ENCODE measurements at regions not wholly inside any gene's neighbourhood (a gene's known extent, or its start where the extent isn't known, plus 50 kb on each side); places are given as distances from the start of the nearest gene placed in this dataset.

GRCh38 chr2:118762290-118762689, 85.2 kb downstream of the EN1 start:
- FAIRE-seq (no peak), DNase-seq (ENCODE audit: low read depth) (no peak)
- Histone ChIP-seq H3K4me3 (ENCODE audit: low read depth, low read length) (no peak overlapping the region), H3K36me3 (ENCODE audit: control insufficient read depth, insufficient read depth, low read length) (no peaks in the 10 kb centered on the region), H3K27me3 (ENCODE audit: control insufficient read depth, insufficient read depth, low read length) (peaks cover 5% of the 10 kb centered on the region)
- TF ChIP-seq CTCF (IDR thresholded peaks at IDR 0.05; ENCODE audit: insufficient read depth, low read length, severe bottlenecking) = no peak

GRCh38 chr2:118761771-118762170, 85.7 kb downstream of the EN1 start:
- no peak for FAIRE-seq
- Histone ChIP-seq H3K4me3 (ENCODE audit: low read depth, low read length) (no peak overlapping the region), H3K36me3 (ENCODE audit: control insufficient read depth, insufficient read depth, low read length) (no peaks in the 10 kb centered on the region), H3K27me3 (ENCODE audit: control insufficient read depth, insufficient read depth, low read length) (peaks cover 4% of the 10 kb centered on the region)
- DNase-seq (ENCODE audit: low read depth) = no peak
- no peak for TF ChIP-seq CTCF (IDR thresholded peaks at IDR 0.05; ENCODE audit: insufficient read depth, low read length, severe bottlenecking)

GRCh38 chr2:118755901-118756300, 91.5 kb downstream of the EN1 start:
- no peak for DNase-seq (ENCODE audit: low read depth)
- Histone ChIP-seq H3K27me3 (ENCODE audit: control insufficient read depth, insufficient read depth, low read length) (no peaks in the 10 kb centered on the region), H3K4me3 (ENCODE audit: low read depth, low read length) (no peak overlapping the region), H3K36me3 (ENCODE audit: control insufficient read depth, insufficient read depth, low read length) (no peaks in the 10 kb centered on the region)
- TF ChIP-seq CTCF (IDR thresholded peaks at IDR 0.05; ENCODE audit: insufficient read depth, low read length, severe bottlenecking) = no peak
- no peak for FAIRE-seq

GRCh38 chr2:118755384-118755783, 92.1 kb downstream of the EN1 start:
- DNase-seq (ENCODE audit: low read depth) (peak; percentile 33), FAIRE-seq (peak; percentile 52)
- H3K36me3 ChIP-seq (ENCODE audit: control insufficient read depth, insufficient read depth, low read length) = no peaks in the 10 kb centered on the region
- no peak for TF ChIP-seq CTCF (IDR thresholded peaks at IDR 0.05; ENCODE audit: insufficient read depth, low read length, severe bottlenecking)
- H3K4me3 ChIP-seq (ENCODE audit: low read depth, low read length) = no peak overlapping the region
- H3K27me3 ChIP-seq (ENCODE audit: control insufficient read depth, insufficient read depth, low read length) = no peaks in the 10 kb centered on the region

- Histone ChIP-seq H3K27me3 (ENCODE audit: control insufficient read depth, insufficient read depth, low read length) (no peaks in the 10 kb centered on the region), H3K36me3 (ENCODE audit: control insufficient read depth, insufficient read depth, low read length) (no peaks in the 10 kb centered on the region), H3K4me3 (ENCODE audit: low read depth, low read length) (no peak overlapping the region)
- FAIRE-seq = no peak
- no peak for TF ChIP-seq CTCF (IDR thresholded peaks at IDR 0.05; ENCODE audit: insufficient read depth, low read length, severe bottlenecking)
- no peak for DNase-seq (ENCODE audit: low read depth)
Measured at GRCh38 chr2:118752762-118753429, 94.6 kb downstream of the EN1 start.

All from bronchial epithelial cell (primary cell).